SU-DHL-6 (cell line): ENCODE measurements at regions not wholly inside any gene's neighbourhood (a gene's known extent, or its start where the extent isn't known, plus 50 kb on each side); places are given as distances from the start of the nearest gene placed in this dataset.

Experiments
- H2AFZ ChIP-seq: fragments of 200-600 bp; sonication (generic); 2 replicates; pipeline ENCODE4 v1.6.1; 2014; ENCODE audit warnings: low read depth, mild to moderate bottlenecking, moderate library complexity, mixed read lengths, antibody characterized with exemption, low read length; ENCODE audit not compliant: severe bottlenecking
- H3F3A ChIP-seq: fragments of 200-600 bp; shearing (Covaris generic); 2 replicates; pipeline ENCODE4 v1.6.0; 2016; ENCODE audit warnings: antibody characterized with exemption, mild to moderate bottlenecking; ENCODE audit not compliant: insufficient read depth
- H3K27ac ChIP-seq: fragments of 200-600 bp; sonication (generic); 2 replicates; pipeline ENCODE4 v1.5.1; 2016; ENCODE audit warnings: low read depth, mild to moderate bottlenecking, low read length, moderate library complexity, mixed read lengths
- H3K27me3 ChIP-seq: fragments of 200-600 bp; sonication (generic), shearing (Covaris generic); 2 replicates; pipeline ENCODE4 v1.6.0; 2014; ENCODE audit warnings: mild to moderate bottlenecking, low read length
- H3K36me3 ChIP-seq: fragments of 200-600 bp; sonication (generic); 2 replicates; pipeline ENCODE4 v1.6.1; 2014; ENCODE audit warnings: mild to moderate bottlenecking, low read length, mixed read lengths
- H3K4me2 ChIP-seq: fragments of 300-600, 200-600 bp; shearing (Covaris generic), sonication (generic); 2 replicates; pipeline ENCODE4 v1.6.0; 2014; ENCODE audit warnings: low read length, low read depth, mild to moderate bottlenecking; ENCODE audit not compliant: poor library complexity, severe bottlenecking
- H3K4me3 ChIP-seq: fragments of 200-600 bp; sonication (generic); 2 replicates; pipeline ENCODE4 v1.5.1; 2014; ENCODE audit warnings: antibody characterized with exemption, low read length, mild to moderate bottlenecking, mixed read lengths; ENCODE audit not compliant: insufficient read depth, poor library complexity, severe bottlenecking
- H3K79me2 ChIP-seq: fragments of 200-600 bp; sonication (generic); 2 replicates; pipeline ENCODE4 v1.6.1; 2014; ENCODE audit warnings: mild to moderate bottlenecking, low read length, moderate library complexity; ENCODE audit not compliant: insufficient read depth
- H3K9ac ChIP-seq: fragments of 200-600 bp; sonication (generic); 2 replicates; pipeline ENCODE4 v1.7.0; 2014; ENCODE audit warnings: mild to moderate bottlenecking, low read length
- H3K9me2 ChIP-seq: fragments of 200-600 bp; sonication (generic); replicated peaks from 2 replicates; pipeline ENCODE4 v1.6.1; 2014; ENCODE audit warnings: low read length; ENCODE audit not compliant: insufficient read depth
- H3K9me3 ChIP-seq: fragments of 200-600 bp; sonication (generic); 2 replicates; pipeline ENCODE4 v1.6.1; 2014; ENCODE audit warnings: low read length, mixed read lengths; ENCODE audit not compliant: insufficient read depth
- H4K20me1 ChIP-seq: fragments of 200-600 bp; sonication (generic); 2 replicates; pipeline ENCODE4 v1.6.1; 2014; ENCODE audit warnings: low read depth, mild to moderate bottlenecking, antibody characterized with exemption, low read length, moderate library complexity, mixed read lengths
- EZH2phosphoT487 ChIP-seq: fragments of 200-600 bp; sonication (generic), shearing (Covaris generic); conservative IDR thresholded peaks from 2 replicates; pipeline ENCODE4 v1.6.1; 2018; ENCODE audit warnings: mild to moderate bottlenecking, antibody characterized with exemption, low read length, moderate library complexity, mixed read lengths
- TF ChIP-seq, protein P1 (sequence below): fragments of 200-600 bp; sonication (generic); IDR thresholded peaks from one replicate; pipeline ENCODE4 v1.5.1; 2017; ENCODE audit warnings: antibody characterized with exemption, mild to moderate bottlenecking, low read length, moderate library complexity; ENCODE audit not compliant: insufficient read depth, poor library complexity, severe bottlenecking

- Histone ChIP-seq H3K27me3 (no peaks in the 10 kb centered on the region), H3K4me2 (no peak overlapping the region), H3K9me2 (no peaks in the 10 kb centered on the region), H3F3A (no peaks in the 10 kb centered on the region), H3K4me3 (no peak overlapping the region), H3K36me3 (no peaks in the 10 kb centered on the region), H2AFZ (no peak overlapping the region), H3K79me2 (no peaks in the 10 kb centered on the region), H3K27ac (no peak overlapping the region), H4K20me1 (no peaks in the 10 kb centered on the region), H3K9me3 (no peaks in the 10 kb centered on the region), H3K9ac (no peak overlapping the region)
- no peak for TF ChIP-seq EZH2phosphoT487
- TF ChIP-seq, protein P1, sequence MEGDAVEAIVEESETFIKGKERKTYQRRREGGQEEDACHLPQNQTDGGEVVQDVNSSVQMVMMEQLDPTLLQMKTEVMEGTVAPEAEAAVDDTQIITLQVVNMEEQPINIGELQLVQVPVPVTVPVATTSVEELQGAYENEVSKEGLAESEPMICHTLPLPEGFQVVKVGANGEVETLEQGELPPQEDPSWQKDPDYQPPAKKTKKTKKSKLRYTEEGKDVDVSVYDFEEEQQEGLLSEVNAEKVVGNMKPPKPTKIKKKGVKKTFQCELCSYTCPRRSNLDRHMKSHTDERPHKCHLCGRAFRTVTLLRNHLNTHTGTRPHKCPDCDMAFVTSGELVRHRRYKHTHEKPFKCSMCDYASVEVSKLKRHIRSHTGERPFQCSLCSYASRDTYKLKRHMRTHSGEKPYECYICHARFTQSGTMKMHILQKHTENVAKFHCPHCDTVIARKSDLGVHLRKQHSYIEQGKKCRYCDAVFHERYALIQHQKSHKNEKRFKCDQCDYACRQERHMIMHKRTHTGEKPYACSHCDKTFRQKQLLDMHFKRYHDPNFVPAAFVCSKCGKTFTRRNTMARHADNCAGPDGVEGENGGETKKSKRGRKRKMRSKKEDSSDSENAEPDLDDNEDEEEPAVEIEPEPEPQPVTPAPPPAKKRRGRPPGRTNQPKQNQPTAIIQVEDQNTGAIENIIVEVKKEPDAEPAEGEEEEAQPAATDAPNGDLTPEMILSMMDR, result no peak
Measured at GRCh38 chr16:13338044-13338443, 436.6 kb downstream of the SHISA9 start.

DNA sequence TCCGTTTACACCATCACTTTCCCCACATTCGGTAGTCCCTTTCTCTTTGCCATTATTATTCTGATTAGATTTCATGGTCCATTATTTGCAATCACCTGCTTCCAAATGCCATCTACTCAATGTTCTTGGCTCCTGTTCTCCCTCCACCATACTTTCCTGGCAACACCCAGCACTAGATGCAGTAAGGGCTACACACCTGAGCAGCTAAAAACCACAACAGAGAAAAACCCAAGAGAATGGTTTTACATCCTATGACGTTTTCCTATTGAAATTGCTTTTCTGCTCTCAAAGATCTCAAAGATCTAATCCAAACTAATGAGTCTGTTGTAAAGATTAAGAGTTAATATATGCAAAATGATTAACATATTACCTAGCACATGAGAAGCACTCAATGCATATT lies 441.3 kb downstream of the SHISA9 start:
- H3K9me2 ChIP-seq, result no peaks in the 10 kb centered on the region
- no peaks in the 10 kb centered on the region for H4K20me1 ChIP-seq
- peaks cover 4% of the 10 kb centered on the region; the same call in 1 of the 2 replicates for H3K9me3 ChIP-seq
- no peak overlapping the region for H3K4me2 ChIP-seq
- H2AFZ ChIP-seq, result no peak overlapping the region
- H3K27me3 ChIP-seq, result no peaks in the 10 kb centered on the region
- no peaks in the 10 kb centered on the region for H3F3A ChIP-seq
- no peak overlapping the region for H3K9ac ChIP-seq
- no peak overlapping the region for H3K4me3 ChIP-seq
- no peaks in the 10 kb centered on the region for H3K36me3 ChIP-seq
- TF ChIP-seq, protein P1, result no peak
- TF ChIP-seq EZH2phosphoT487, result no peak
- no peaks in the 10 kb centered on the region for H3K79me2 ChIP-seq
- H3K27ac ChIP-seq, result no peak overlapping the region

GRCh38 chr16:13344001-13344400 lies 442.6 kb downstream of the SHISA9 start:
- no peaks in the 10 kb centered on the region for H4K20me1 ChIP-seq
- H3K27ac ChIP-seq, result no peak overlapping the region
- no peaks in the 10 kb centered on the region for H3K36me3 ChIP-seq
- H3K9me2 ChIP-seq, result no peaks in the 10 kb centered on the region
- H3K9me3 ChIP-seq, result peaks cover 4% of the 10 kb centered on the region; the same call in 1 of the 2 replicates
- no peaks in the 10 kb centered on the region for H3K79me2 ChIP-seq
- TF ChIP-seq, protein P1, result no peak
- no peak for TF ChIP-seq EZH2phosphoT487
- H3K9ac ChIP-seq, result no peak overlapping the region
- H3K4me3 ChIP-seq, result no peak overlapping the region
- no peak overlapping the region for H3K4me2 ChIP-seq
- H3K27me3 ChIP-seq, result no peaks in the 10 kb centered on the region
- no peak overlapping the region for H2AFZ ChIP-seq
- no peaks in the 10 kb centered on the region for H3F3A ChIP-seq
